Gastroesophageal sphincter (tissue), 4 donors: ENCODE measurements at regions not wholly inside any gene's neighbourhood (a gene's known extent, or its start where the extent isn't known, plus 50 kb on each side); places are given as distances from the start of the nearest gene placed in this dataset.

ENCODE experiments used
- ATAC-seq: fragments of 150-250 bp; one replicate; pipeline ENCODE4 v1.9.1; 2016; ENCODE audit warnings: mild to moderate bottlenecking, moderate library complexity
- H3K27ac ChIP-seq, 4 donors: fragments of 200-600 bp; sonication (generic) in 3 of 4; 1 replicate in 3 of 4; 2 replicates in 1 of 4; pipeline ENCODE4 v1.5.1; 2016 to 2019
- H3K27me3 ChIP-seq: fragments of 200-600 bp; sonication (generic); one replicate; pipeline ENCODE4 v1.5.1; 2019
- H3K36me3 ChIP-seq, 2 donors: fragments of 200-600 bp; sonication (generic); one replicate each; pipeline ENCODE4 v1.5.1; 2019; ENCODE audit warnings: control low read depth in 1 of 2
- H3K4me1 ChIP-seq, 3 donors: fragments of 200-600 bp; sonication (generic); 1 replicate in 2 of 3; 2 replicates in 1 of 3; pipeline ENCODE4 v1.5.1; 2016 to 2019; ENCODE audit warnings: control low read depth in 2 of 3
- H3K4me3 ChIP-seq, 2 donors: fragments of 200-600 bp; sonication (generic); one replicate each; pipeline ENCODE4 v1.5.1; 2019; ENCODE audit warnings: mild to moderate bottlenecking in 1 of 2, moderate library complexity in 1 of 2
- H3K9me3 ChIP-seq, 3 donors: fragments of 200-600 bp; sonication (generic); one replicate each; pipeline ENCODE4 v1.5.1; 2017 to 2019; ENCODE audit warnings: control low read depth in 2 of 3
- EP300 ChIP-seq: sonication (generic); formaldehyde crosslinking; IDR thresholded peaks from one replicate; pipeline ENCODE4 v1.6.1; 2017; ENCODE audit warnings: antibody characterized with exemption, mild to moderate bottlenecking
- POLR2A ChIP-seq, 2 donors: fragments of 450-650 bp; IDR thresholded peaks; one replicate each; pipeline ENCODE4 v1.6.1; 2017; ENCODE audit warnings: antibody characterized with exemption in 2 of 2, mild to moderate bottlenecking in 2 of 2, moderate library complexity in 1 of 2
- POLR2AphosphoS5 ChIP-seq: sonication (generic); formaldehyde crosslinking; IDR thresholded peaks from one replicate; pipeline ENCODE4 v1.6.1; 2017; ENCODE audit warnings: antibody characterized with exemption
- WGBS, 2 donors: methylation state at CpG; one replicate each; pipeline ENCODE4 v1.1.5; 2018; ENCODE audit warnings: low coverage in 1 of 2; 5-methylcytosine and 5-hydroxymethylcytosine counted together
- TF ChIP-seq, protein P1 (sequence below), 4 experiments: fragments of 200-600 bp in 2 of 4; fragments of 450-650 bp in 2 of 4; sonication (generic) in 1 of 4; IDR thresholded peaks; one replicate each; pipeline ENCODE4 v1.5.1; 2017 to 2019; ENCODE audit warnings: antibody characterized with exemption in 4 of 4, mild to moderate bottlenecking in 2 of 4, moderate library complexity in 2 of 4

DNA sequence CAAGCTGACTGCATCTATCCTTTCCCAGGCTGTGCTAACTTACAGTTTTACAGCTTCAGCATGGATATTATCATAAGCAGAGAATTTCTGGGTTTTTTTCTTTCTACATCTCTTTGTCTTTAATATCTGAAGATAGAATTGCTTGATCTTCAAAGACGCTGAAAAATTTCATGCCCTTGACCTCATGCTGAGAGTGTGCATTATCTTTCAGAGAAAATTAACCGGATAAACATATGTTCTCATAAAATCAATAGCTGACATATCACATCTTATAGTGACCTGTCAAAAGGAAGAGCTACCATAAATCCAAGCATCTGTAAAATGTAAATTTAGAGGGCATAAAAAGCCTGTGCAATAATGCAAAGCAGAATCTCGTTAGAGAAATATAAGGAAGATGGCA, 1704.1 kb upstream of the FLRT2 start:
- TF ChIP-seq EP300 (no peak), POLR2A (IDR thresholded peaks at IDR 0.05) (no peak), POLR2AphosphoS5 (no peak)
- TF ChIP-seq, protein P1, sequence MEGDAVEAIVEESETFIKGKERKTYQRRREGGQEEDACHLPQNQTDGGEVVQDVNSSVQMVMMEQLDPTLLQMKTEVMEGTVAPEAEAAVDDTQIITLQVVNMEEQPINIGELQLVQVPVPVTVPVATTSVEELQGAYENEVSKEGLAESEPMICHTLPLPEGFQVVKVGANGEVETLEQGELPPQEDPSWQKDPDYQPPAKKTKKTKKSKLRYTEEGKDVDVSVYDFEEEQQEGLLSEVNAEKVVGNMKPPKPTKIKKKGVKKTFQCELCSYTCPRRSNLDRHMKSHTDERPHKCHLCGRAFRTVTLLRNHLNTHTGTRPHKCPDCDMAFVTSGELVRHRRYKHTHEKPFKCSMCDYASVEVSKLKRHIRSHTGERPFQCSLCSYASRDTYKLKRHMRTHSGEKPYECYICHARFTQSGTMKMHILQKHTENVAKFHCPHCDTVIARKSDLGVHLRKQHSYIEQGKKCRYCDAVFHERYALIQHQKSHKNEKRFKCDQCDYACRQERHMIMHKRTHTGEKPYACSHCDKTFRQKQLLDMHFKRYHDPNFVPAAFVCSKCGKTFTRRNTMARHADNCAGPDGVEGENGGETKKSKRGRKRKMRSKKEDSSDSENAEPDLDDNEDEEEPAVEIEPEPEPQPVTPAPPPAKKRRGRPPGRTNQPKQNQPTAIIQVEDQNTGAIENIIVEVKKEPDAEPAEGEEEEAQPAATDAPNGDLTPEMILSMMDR (IDR thresholded peaks at IDR 0.05): no peak
- Histone ChIP-seq H3K9me3 (no peaks in the 10 kb centered on the region), H3K4me1 (no peaks in the 10 kb centered on the region), H3K27ac (no peak overlapping the region), H3K4me3 (no peak overlapping the region), H3K27me3 (no peaks in the 10 kb centered on the region), H3K36me3 (no peaks in the 10 kb centered on the region)
- WGBS, 2 donors: 76 to 93% methylated on average over 2 to 3 of the region's 3 CpGs
- no peak for ATAC-seq

DNA sequence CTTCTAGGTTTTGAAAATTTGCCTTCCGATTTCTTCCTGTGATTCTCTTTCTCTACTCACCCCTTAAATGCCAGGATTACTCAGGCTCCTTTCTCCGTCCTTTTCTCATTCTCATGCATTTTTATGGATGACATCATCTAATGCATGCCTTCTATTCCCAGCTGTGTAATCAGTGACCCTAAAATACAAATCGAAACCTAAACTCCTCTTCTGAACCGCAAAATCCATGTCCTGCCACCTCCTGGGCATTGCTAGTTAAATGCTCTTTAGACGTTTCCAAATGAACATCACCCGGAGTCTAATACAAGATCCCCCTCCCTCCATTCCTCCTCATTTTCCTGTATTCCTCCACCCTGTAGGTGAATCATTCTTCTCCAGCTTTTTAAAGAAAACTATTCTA, 1703.1 kb upstream of the FLRT2 start:
- Histone ChIP-seq H3K4me1 (no peaks in the 10 kb centered on the region), H3K36me3 (no peaks in the 10 kb centered on the region), H3K27me3 (no peaks in the 10 kb centered on the region), H3K4me3 (no peak overlapping the region), H3K27ac (no peak overlapping the region), H3K9me3 (no peaks in the 10 kb centered on the region)
- WGBS, 2 donors: 64 to 68% methylated on average over 4 to 6 of the region's 6 CpGs
- TF ChIP-seq, protein P1 (IDR thresholded peaks at IDR 0.05): no peak
- no peak for TF ChIP-seq POLR2A (IDR thresholded peaks at IDR 0.05)
- TF ChIP-seq EP300: no peak
- TF ChIP-seq POLR2AphosphoS5: no peak
- ATAC-seq: no peak

DNA sequence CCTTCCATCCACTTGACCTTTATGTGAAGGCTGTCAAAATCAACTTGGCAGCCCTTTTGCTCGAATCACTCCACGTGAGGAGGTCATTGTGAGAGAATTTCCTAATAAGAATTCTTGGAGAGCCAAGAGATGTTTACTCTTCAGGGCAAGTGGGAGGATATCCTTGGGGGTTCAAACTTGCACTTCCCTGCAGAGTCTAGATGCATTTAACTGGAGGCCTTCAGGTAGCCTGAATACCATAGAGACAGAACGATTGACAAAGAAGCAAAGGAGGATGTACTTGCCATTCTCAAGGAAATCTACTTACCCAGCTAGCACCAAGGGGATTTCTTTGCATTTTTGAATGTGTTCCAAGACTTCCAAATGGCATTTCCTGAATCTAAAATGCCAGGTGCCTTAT, 1702.6 kb upstream of the FLRT2 start:
- no peak overlapping the region for H3K4me3 ChIP-seq
- TF ChIP-seq EP300 (no peak), POLR2A (IDR thresholded peaks at IDR 0.05) (no peak), POLR2AphosphoS5 (no peak)
- WGBS, 2 donors: 68 to 72% methylated on average over 2 to 3 of the region's 3 CpGs
- H3K36me3 ChIP-seq: no peaks in the 10 kb centered on the region
- no peak for ATAC-seq
- H3K27ac ChIP-seq: no peak overlapping the region
- H3K9me3 ChIP-seq: no peaks in the 10 kb centered on the region
- H3K27me3 ChIP-seq: no peaks in the 10 kb centered on the region
- H3K4me1 ChIP-seq: no peaks in the 10 kb centered on the region

DNA sequence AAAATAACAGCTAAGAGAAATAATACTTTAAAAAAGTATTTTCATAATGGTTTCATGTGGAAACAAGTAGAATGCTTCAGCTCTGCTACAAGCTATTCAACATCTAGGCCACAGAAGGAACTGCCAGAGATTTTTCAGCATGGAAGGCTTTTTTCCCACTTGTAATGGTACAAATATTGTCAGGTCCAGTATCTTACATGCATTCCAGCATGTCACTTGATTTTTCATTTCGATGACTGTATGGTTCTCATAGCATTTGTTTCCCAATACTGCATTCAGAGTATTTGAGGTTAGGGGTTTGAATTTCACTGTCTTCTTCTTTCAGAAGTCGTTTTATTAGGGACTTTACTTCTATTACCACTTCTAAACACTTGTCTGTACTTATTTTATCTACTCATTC, 1701.5 kb upstream of the FLRT2 start:
- H3K27me3 ChIP-seq: no peaks in the 10 kb centered on the region
- H3K4me1 ChIP-seq: no peaks in the 10 kb centered on the region
- no peak for ATAC-seq
- H3K36me3 ChIP-seq: no peaks in the 10 kb centered on the region
- no peak overlapping the region for H3K4me3 ChIP-seq
- no peak overlapping the region for H3K27ac ChIP-seq
- H3K9me3 ChIP-seq: no peaks in the 10 kb centered on the region
- 73 to 96% methylated on average over 2 of the region's 2 CpGs for WGBS, 2 donors
- no peak for TF ChIP-seq POLR2AphosphoS5
- TF ChIP-seq, protein P1 (IDR thresholded peaks at IDR 0.05): no peak
- no peak for TF ChIP-seq EP300
- no peak for TF ChIP-seq POLR2A (IDR thresholded peaks at IDR 0.05)

DNA sequence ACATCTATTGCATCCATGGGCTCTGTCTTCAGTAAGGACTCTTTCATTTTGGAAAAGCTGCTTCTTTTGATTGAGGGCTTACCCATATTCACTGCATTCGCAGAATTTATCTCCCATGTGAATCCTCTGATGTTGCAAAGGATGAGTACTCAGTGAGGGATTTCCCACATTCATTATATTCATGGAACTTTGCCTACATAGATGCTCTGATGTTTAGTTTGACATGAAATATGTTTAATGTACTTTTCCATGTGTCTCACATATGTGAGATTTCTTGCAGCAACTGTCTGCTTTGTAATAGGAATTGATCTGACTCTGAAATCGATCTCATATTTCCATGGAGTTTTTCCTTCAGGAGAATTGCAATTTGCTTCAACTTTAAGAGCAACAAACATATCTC, 1699.6 kb upstream of the FLRT2 start:
- no peak overlapping the region for H3K27ac ChIP-seq
- 59 to 75% methylated on average over 2 of the region's 2 CpGs for WGBS, 2 donors
- no peak for ATAC-seq
- H3K9me3 ChIP-seq: no peaks in the 10 kb centered on the region
- TF ChIP-seq, protein P1 (IDR thresholded peaks at IDR 0.05): no peak
- TF ChIP-seq EP300 (no peak), POLR2AphosphoS5 (no peak), POLR2A (IDR thresholded peaks at IDR 0.05) (no peak)
- H3K4me1 ChIP-seq: no peaks in the 10 kb centered on the region
- no peaks in the 10 kb centered on the region for H3K27me3 ChIP-seq
- H3K36me3 ChIP-seq: no peaks in the 10 kb centered on the region
- no peak overlapping the region for H3K4me3 ChIP-seq
